Fibroblast of pulmonary artery (primary cell): ENCODE measurements at regions not wholly inside any gene's neighbourhood (a gene's known extent, or its start where the extent isn't known, plus 50 kb on each side); places are given as distances from the start of the nearest gene placed in this dataset.
A peak's percentile ranks its signal among the peaks of the same experiment; 100 is the strongest.
"Not testable (repeated sequence)": the region's sequence is repeated elsewhere in the genome, so short reads cannot be mapped to it uniquely, and the experiment has no call there.

Experiments
- DNase-seq: peaks from one replicate; pipeline ENCODE4 v3.0.0-alpha.2; 2010; ENCODE audit warnings: low read depth
- H3K4me3 ChIP-seq: replicated peaks from 2 replicates; pipeline ENCODE4 v1.5.1; 2011; ENCODE audit warnings: low read depth, mild to moderate bottlenecking, control low read depth, low read length, moderate library complexity
- TF ChIP-seq, protein P1 (sequence below): IDR thresholded peaks from 2 replicates; pipeline ENCODE4 v1.5.1; 2011; ENCODE audit warnings: mild to moderate bottlenecking, control low read depth, low read length, inconsistent platforms; ENCODE audit errors: missing control alignments

DNA sequence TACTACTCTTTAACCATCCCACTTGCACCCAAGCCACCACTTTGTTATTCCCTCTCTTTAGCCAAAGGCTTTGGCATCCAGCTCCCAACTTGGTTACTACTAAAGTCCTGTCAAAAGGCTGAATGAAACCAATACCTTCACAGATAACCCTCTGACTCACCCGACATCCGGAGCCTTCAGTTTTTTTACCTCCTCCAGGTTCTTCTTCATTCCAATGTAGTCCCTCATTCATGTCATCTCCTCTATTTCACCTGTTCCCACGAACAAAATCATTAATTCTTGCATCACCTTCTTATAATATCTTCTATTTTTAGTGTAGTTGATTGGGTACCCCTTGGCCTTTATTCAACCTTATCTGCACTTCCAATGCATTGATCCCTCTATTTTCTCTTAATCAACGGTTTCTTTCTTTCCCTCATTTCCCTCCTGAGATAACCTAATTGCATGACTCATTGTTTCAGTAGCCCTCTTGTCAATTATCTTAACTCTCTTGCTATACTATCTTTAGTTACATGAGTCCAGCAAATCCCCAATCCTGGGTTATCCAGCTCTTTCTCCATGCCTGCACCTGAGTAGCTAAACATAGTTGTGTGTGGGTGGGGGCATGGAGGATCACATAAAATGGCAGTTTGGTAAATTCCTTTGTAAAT lies 87.2 kb upstream of the COL1A2 start:
- TF ChIP-seq, protein P1, sequence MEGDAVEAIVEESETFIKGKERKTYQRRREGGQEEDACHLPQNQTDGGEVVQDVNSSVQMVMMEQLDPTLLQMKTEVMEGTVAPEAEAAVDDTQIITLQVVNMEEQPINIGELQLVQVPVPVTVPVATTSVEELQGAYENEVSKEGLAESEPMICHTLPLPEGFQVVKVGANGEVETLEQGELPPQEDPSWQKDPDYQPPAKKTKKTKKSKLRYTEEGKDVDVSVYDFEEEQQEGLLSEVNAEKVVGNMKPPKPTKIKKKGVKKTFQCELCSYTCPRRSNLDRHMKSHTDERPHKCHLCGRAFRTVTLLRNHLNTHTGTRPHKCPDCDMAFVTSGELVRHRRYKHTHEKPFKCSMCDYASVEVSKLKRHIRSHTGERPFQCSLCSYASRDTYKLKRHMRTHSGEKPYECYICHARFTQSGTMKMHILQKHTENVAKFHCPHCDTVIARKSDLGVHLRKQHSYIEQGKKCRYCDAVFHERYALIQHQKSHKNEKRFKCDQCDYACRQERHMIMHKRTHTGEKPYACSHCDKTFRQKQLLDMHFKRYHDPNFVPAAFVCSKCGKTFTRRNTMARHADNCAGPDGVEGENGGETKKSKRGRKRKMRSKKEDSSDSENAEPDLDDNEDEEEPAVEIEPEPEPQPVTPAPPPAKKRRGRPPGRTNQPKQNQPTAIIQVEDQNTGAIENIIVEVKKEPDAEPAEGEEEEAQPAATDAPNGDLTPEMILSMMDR = no peak
- H3K4me3 ChIP-seq = no peak overlapping the region
- DNase-seq = no peak

- peak; percentile 40 for DNase-seq
These were observed 83.2 kb upstream of the COL1A2 start for GRCh38 chr7:94311515-94311914.

GRCh38 chr7:94313926-94314325 lies 80.8 kb upstream of the COL1A2 start:
- no peak overlapping the region for H3K4me3 ChIP-seq
- TF ChIP-seq, protein P1 = no peak
- peak; percentile 74 for DNase-seq

More at GRCh38 chr7:94311515-94311914, 83.2 kb upstream of the COL1A2 start:
- TF ChIP-seq, protein P1 = no peak
- H3K4me3 ChIP-seq = no peak overlapping the region

DNA sequence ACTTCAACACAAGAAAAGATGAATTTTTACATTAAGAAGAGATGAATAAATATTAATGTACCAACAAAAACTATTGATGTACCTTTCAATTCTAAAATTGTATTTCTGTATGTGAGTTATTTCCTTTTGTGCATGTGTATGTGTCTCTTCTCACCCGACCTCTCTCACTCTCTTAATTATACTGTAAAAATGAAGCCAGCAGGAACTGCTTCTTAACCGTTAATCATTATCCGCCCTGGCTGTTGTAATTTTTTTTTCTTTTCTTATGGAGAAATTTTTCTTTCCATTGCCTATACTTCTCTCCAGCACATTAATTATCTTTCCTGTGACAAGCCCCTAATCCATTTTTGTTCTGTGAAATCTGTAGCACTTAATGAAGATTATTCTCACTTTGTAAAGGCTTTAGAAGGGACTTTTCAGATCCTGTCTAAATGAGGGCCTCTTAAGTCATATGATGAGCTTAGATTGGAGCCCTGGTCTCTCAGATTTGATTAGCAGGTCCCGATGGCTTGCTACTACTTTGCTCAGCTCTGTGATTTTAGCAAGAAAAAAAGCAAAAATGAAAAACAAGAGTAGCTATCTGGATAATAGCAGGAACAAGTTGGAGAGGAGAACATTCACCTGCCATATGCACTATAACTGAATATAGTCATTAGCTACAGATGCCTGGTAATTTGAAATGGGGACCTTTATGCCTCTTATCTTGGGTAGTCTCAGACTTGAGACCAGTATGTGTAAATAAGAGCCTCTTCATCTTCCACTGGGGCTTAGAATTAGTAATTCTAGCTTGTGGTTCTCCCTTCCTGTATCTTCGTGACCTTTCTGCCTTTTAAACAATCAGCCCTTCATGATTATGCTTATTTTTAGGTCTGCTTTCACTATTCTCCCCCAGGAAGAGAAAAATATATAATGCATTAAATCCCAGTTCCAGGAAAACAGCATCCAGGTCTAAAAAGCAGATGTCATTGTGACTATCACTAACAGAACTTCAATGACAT lies 80.0 kb upstream of the COL1A2 start:
- TF ChIP-seq, protein P1 = no peak
- DNase-seq = no peak
- H3K4me3 ChIP-seq = no peak overlapping the region

DNA sequence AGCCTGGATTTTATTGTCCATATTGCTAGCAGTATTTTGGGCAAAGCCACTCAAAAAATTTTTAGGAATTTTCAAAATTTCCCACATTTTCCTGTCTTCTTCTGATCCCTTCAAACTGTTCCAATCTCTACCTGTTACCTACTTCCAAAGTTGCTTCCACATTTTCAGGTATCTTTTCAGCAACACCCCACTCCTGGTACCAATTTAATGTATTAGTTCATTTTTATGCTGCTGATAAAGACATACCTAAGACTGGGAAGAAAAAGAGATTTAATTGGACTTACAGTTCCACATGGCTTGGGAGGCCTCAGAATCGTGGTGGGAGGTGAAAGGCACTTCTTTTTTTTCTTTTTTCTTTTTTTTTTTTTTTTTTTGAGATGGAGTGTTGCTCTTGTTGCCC lies 73.6 kb upstream of the COL1A2 start:
- H3K4me3 ChIP-seq, DNase-seq: not testable (repeated sequence)

DNA sequence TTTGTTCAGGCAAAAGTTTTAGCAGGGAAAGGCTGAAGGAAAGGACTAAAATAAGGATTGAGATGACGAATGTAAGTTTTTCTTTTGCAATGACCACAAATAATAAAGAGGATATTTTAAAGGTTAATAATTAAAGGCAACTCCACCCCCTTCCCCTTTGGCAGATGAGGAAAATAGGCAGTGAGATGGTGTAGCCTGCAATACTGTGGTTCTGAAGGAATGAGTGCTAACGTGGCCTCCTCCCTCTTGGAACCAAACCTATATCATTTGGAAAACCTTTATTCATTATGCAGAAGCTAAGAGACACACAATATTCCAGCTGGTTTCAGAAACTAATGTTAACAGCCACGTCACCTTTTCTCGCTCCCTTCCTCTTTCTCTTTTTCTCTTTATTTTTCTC lies 70.9 kb upstream of the COL1A2 start:
- TF ChIP-seq, protein P1 = no peak
- no peak overlapping the region for H3K4me3 ChIP-seq

DNA sequence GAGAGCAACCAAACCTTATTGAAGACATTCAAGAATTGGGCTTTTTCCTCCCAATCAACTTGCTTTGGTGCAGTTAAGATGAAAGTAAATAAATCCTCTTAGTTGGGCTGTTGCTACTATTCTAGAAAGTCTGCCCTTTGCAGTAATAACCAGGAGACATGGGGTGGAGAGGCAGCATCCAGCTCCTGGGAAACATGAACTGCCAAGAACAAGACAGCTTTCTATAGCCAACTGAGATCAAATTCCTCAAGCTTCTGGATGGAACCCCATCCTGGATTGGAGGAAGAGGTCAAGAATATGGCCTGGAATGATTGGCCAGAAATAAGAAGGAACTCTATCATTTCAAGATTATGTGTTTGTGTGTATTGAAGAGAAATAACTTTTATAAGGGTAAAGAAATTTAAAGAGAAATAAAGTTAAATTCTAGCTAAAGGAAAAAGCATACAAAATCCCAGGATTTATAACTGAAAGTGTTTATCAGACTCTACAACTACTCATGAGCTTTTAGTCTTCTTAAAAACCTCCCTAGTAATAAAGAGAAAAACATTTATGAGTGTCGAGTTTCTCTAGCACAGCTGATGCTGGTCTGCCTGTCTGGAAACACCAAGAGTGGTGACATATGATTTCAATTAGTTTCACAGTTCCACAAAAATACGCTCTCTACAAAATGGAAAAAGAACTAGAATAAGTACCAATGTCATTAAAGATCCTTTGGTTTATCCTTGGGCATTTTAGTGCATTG lies 70.1 kb upstream of the COL1A2 start:
- TF ChIP-seq, protein P1 = no peak
- no peak for DNase-seq
- no peak overlapping the region for H3K4me3 ChIP-seq

More for the DNA sequence above, 70.9 kb upstream of the COL1A2 start:
- no peak for DNase-seq
